OCI-LY7 (cell line): ENCODE measurements at regions not wholly inside any gene's neighbourhood (a gene's known extent, or its start where the extent isn't known, plus 50 kb on each side); places are given as distances from the start of the nearest gene placed in this dataset.

ENCODE experiments used
- BruUV-seq: library from RNA; stranded (reverse); fragments of 400-500 nt; replicated peaks from 2 replicates; lab custom pipeline; 2021; lab: Mats Ljungman, UMichigan
- CTCF ChIA-PET: fragments of 300-600 bp; sonication (Branson Sonifier 250); formaldehyde crosslinking; loops from one replicate; lab custom pipeline; 2022; ENCODE audit warnings: antibody characterized with exemption; ENCODE audit not compliant: unreplicated experiment; lab: Charles Lee
- POLR2A ChIA-PET: fragments of 300-600 bp; sonication (Branson Sonifier 250); formaldehyde crosslinking; loops from one replicate; lab custom pipeline; 2022; ENCODE audit warnings: antibody characterized with exemption; lab: Charles Lee
- DNase-seq: peaks from one replicate; pipeline ENCODE4 v3.0.0-alpha.2; 2015; ENCODE audit warnings: low spot score
- H2AFZ ChIP-seq: fragments of 200-600 bp; sonication (generic), shearing (Covaris generic); 2 replicates; pipeline ENCODE4 v1.6.1; 2014; ENCODE audit warnings: mild to moderate bottlenecking, antibody characterized with exemption, low read length, moderate library complexity
- H3K27ac ChIP-seq: fragments of 200-600 bp; sonication (generic); 2 replicates; pipeline ENCODE4 v1.5.1; 2014; ENCODE audit warnings: mixed run types, low read depth, mild to moderate bottlenecking, moderate library complexity, low read length, inconsistent platforms; ENCODE audit not compliant: poor library complexity, severe bottlenecking
- H3K36me3 ChIP-seq: fragments of 200-600 bp; sonication (generic); 2 replicates; pipeline ENCODE4 v1.6.1; 2014; ENCODE audit warnings: mild to moderate bottlenecking, antibody characterized with exemption, low read length, moderate library complexity, mixed read lengths; ENCODE audit not compliant: insufficient read depth
- H3K4me1 ChIP-seq: fragments of 200-600 bp; sonication (generic); 2 replicates; pipeline ENCODE4 v1.5.1; 2014; ENCODE audit warnings: mild to moderate bottlenecking, low read length; ENCODE audit not compliant: insufficient read depth, poor library complexity, severe bottlenecking
- H3K4me2 ChIP-seq: fragments of 200-600 bp; sonication (generic); 2 replicates; pipeline ENCODE4 v1.6.1; 2014; ENCODE audit warnings: mild to moderate bottlenecking, low read length
- H3K4me3 ChIP-seq: fragments of 200-600 bp; sonication (generic); 2 replicates; pipeline ENCODE4 v1.5.1; 2014; ENCODE audit warnings: mild to moderate bottlenecking, low read depth, low read length; ENCODE audit not compliant: poor library complexity, severe bottlenecking
- H3K79me2 ChIP-seq: fragments of 200-600 bp; sonication (generic); 2 replicates; pipeline ENCODE4 v1.6.1; 2016; ENCODE audit warnings: low read depth, mild to moderate bottlenecking, low read length, moderate library complexity, mixed read lengths; ENCODE audit not compliant: insufficient read depth
- H3K9me2 ChIP-seq: fragments of 200-600 bp; sonication (generic); 2 replicates; pipeline ENCODE4 v1.6.1; 2016; ENCODE audit warnings: mild to moderate bottlenecking, low read length, mixed read lengths; ENCODE audit not compliant: insufficient read depth
- H3K9me3 ChIP-seq: fragments of 200-600 bp; sonication (generic); 2 replicates; pipeline ENCODE4 v1.6.1; 2014; ENCODE audit warnings: mild to moderate bottlenecking, mixed run types, low read length, mixed read lengths
- H4K20me1 ChIP-seq: fragments of 200-600 bp; sonication (generic); 2 replicates; pipeline ENCODE4 v1.6.1; 2014; ENCODE audit warnings: mild to moderate bottlenecking, antibody characterized with exemption, low read length, moderate library complexity, mixed read lengths; ENCODE audit not compliant: insufficient read depth
- EZH2phosphoT487 ChIP-seq: fragments of 200-600 bp; sonication (generic); IDR thresholded peaks from 2 replicates; pipeline ENCODE4 v1.6.1; 2018; ENCODE audit warnings: low read depth, borderline replicate concordance, mild to moderate bottlenecking, mixed run types, antibody characterized with exemption, low read length, moderate library complexity, mixed read lengths
- intact Hi-C: fragments of 100-400 bp; cut with micrococcal nuclease; formaldehyde crosslinking; loops from one replicate; pipeline ENCODE4 v1.10.0; 2022; ENCODE audit not compliant: unreplicated experiment
- TF ChIP-seq, protein P1 (sequence below): fragments of 200-600 bp; sonication (generic); conservative IDR thresholded peaks from 2 replicates; pipeline ENCODE4 v1.5.1; 2014; ENCODE audit warnings: mild to moderate bottlenecking, antibody characterized with exemption, low read length, moderate library complexity, mixed read lengths

- intact Hi-C loops, result no loop called here
- Histone ChIP-seq H3K36me3 (no peaks in the 10 kb centered on the region), H4K20me1 (no peaks in the 10 kb centered on the region), H3K9me3 (no peaks in the 10 kb centered on the region), H3K4me3 (no peak overlapping the region), H3K4me2 (no peak overlapping the region), H3K4me1 (no peaks in the 10 kb centered on the region), H3K27ac (no peak overlapping the region), H2AFZ (no peak overlapping the region), H3K9me2 (no peaks in the 10 kb centered on the region), H3K79me2 (no peaks in the 10 kb centered on the region)
- ChIA-PET CTCF (no interaction called here), POLR2A (interaction anchor here (0.7 kb wide), 1 partner anchor 127 kb away, joined by 3 read pairs; no protein-coding TSS in a partner anchor)
- DNase-seq, result no peak
- BruUV-seq, result no TSS peak
- TF ChIP-seq EZH2phosphoT487, result no peak
- TF ChIP-seq, protein P1, sequence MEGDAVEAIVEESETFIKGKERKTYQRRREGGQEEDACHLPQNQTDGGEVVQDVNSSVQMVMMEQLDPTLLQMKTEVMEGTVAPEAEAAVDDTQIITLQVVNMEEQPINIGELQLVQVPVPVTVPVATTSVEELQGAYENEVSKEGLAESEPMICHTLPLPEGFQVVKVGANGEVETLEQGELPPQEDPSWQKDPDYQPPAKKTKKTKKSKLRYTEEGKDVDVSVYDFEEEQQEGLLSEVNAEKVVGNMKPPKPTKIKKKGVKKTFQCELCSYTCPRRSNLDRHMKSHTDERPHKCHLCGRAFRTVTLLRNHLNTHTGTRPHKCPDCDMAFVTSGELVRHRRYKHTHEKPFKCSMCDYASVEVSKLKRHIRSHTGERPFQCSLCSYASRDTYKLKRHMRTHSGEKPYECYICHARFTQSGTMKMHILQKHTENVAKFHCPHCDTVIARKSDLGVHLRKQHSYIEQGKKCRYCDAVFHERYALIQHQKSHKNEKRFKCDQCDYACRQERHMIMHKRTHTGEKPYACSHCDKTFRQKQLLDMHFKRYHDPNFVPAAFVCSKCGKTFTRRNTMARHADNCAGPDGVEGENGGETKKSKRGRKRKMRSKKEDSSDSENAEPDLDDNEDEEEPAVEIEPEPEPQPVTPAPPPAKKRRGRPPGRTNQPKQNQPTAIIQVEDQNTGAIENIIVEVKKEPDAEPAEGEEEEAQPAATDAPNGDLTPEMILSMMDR, result no peak
Measured at GRCh38 chr12:114765960-114766691, 82.2 kb upstream of the TBX3 start.

- Histone ChIP-seq H3K4me3 (no peak overlapping the region), H3K9me3 (no peaks in the 10 kb centered on the region), H3K36me3 (no peaks in the 10 kb centered on the region), H3K4me2 (no peak overlapping the region), H4K20me1 (no peaks in the 10 kb centered on the region), H2AFZ (no peak overlapping the region), H3K27ac (no peak overlapping the region), H3K9me2 (no peaks in the 10 kb centered on the region), H3K4me1 (no peaks in the 10 kb centered on the region), H3K79me2 (no peaks in the 10 kb centered on the region)
- ChIA-PET POLR2A (interaction anchor here (0.6 kb wide), 2 partner anchors 37 to 471 kb away, joined by 4 to 5 read pairs; no protein-coding TSS in a partner anchor), CTCF (no interaction called here)
- BruUV-seq, result no TSS peak
- intact Hi-C loops, result no loop called here
- no peak for TF ChIP-seq EZH2phosphoT487
- TF ChIP-seq, protein P1, result no peak
- no peak for DNase-seq
Measured at GRCh38 chr12:114764510-114764909, 80.5 kb upstream of the TBX3 start.

GRCh38 chr12:114762490-114763110 is 78.6 kb upstream of the TBX3 start:
- Histone ChIP-seq H3K4me1 (no peaks in the 10 kb centered on the region), H4K20me1 (no peaks in the 10 kb centered on the region), H2AFZ (no peak overlapping the region; the same call in 1 of the 2 replicates), H3K4me2 (no peak overlapping the region), H3K79me2 (no peaks in the 10 kb centered on the region), H3K36me3 (no peaks in the 10 kb centered on the region), H3K27ac (no peak overlapping the region), H3K9me2 (no peaks in the 10 kb centered on the region), H3K9me3 (no peaks in the 10 kb centered on the region), H3K4me3 (no peak overlapping the region)
- intact Hi-C loops, result no loop called here
- TF ChIP-seq, protein P1, result no peak
- no peak for TF ChIP-seq EZH2phosphoT487
- DNase-seq, result no peak
- ChIA-PET POLR2A (no interaction called here), CTCF (no interaction called here)
- BruUV-seq, result no TSS peak
